Fibroblast of pulmonary artery (primary cell): ENCODE measurements at regions not wholly inside any gene's neighbourhood (a gene's known extent, or its start where the extent isn't known, plus 50 kb on each side); places are given as distances from the start of the nearest gene placed in this dataset.

Experiments
- DNase-seq: peaks from one replicate; pipeline ENCODE4 v3.0.0-alpha.2; 2010; ENCODE audit warnings: low read depth
- H3K4me3 ChIP-seq: replicated peaks from 2 replicates; pipeline ENCODE4 v1.5.1; 2011; ENCODE audit warnings: low read depth, mild to moderate bottlenecking, control low read depth, low read length, moderate library complexity
- TF ChIP-seq, protein P1 (sequence below): IDR thresholded peaks from 2 replicates; pipeline ENCODE4 v1.5.1; 2011; ENCODE audit warnings: mild to moderate bottlenecking, control low read depth, low read length, inconsistent platforms; ENCODE audit errors: missing control alignments

DNA sequence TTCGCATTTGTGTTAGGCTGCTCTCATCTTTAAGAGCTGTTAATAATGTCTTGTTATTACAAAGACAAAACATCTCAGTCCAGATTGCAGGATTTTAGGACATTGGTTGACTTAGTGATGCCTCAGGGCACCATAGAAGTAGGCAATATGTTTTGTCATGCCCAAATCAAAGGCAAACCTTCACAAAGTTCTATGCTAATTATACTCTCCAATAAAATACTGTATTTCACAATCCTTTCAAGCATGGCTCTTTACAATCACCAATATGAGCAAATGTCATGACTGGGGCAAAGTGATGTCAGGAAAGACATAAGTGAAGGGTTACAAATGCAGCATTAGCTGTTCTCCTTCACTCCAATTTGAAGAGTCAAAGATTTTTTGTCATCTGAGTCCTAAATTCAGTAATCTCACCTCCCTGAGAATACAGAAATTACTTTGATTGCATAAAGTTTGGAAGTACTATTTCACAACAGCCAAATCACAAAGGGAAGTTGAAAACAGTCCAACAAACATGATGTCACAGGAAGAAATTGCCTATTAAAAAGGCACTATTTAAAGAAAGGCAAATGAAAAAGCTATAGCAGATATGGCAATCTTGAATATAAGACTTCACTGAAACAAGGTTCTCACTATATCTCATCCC lies 303.2 kb downstream of the PRR16 start:
- H3K4me3 ChIP-seq = no peak overlapping the region
- TF ChIP-seq, protein P1, sequence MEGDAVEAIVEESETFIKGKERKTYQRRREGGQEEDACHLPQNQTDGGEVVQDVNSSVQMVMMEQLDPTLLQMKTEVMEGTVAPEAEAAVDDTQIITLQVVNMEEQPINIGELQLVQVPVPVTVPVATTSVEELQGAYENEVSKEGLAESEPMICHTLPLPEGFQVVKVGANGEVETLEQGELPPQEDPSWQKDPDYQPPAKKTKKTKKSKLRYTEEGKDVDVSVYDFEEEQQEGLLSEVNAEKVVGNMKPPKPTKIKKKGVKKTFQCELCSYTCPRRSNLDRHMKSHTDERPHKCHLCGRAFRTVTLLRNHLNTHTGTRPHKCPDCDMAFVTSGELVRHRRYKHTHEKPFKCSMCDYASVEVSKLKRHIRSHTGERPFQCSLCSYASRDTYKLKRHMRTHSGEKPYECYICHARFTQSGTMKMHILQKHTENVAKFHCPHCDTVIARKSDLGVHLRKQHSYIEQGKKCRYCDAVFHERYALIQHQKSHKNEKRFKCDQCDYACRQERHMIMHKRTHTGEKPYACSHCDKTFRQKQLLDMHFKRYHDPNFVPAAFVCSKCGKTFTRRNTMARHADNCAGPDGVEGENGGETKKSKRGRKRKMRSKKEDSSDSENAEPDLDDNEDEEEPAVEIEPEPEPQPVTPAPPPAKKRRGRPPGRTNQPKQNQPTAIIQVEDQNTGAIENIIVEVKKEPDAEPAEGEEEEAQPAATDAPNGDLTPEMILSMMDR = no peak
- peak; percentile 56 for DNase-seq

DNA sequence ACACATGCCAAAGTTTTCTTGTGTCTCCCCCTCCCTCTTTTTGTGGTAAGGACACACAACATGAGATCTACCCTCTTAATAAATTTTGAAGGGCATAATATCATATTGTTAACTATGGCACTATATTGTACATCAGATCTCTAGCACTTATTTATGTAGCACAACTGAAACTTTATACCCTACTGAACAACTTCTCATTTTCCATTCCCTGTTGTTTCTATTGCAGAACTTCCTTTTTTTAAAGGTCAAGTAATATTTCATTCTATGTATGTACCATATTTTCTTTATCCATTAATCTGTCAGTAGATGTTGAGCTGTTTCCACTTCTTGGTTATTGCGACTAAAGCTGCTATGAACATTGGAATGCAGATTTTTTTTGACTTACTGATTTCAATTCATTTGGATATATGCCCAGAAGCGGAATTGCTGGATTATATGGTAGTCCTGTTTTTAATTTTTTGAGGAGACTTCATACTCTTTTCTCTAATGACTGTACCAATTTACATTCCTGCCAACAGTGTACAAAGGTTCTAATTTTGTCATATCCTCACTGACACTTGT lies 305.3 kb downstream of the PRR16 start:
- TF ChIP-seq, protein P1 = no peak
- DNase-seq = peak; percentile 6
- H3K4me3 ChIP-seq = no peak overlapping the region

DNA sequence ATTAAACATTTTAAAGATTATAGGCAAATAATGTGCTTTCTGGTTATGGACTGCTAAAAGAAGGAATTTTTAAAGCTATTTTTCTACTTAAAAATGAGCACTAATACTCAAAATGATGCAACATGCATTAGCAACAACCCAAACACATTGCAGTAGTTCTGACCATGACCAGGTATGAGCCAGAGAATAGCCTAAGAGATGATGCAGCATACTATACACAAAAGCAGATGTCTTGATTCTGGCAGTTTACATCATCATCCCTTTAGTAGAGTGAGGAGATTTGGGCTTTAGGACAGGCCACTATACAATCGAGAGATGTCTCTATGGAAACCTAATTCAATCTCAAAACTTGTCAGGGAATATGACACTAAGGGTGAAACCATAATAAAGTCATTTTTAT lies 307.1 kb downstream of the PRR16 start:
- TF ChIP-seq, protein P1 = no peak
- no peak for DNase-seq
- no peak overlapping the region for H3K4me3 ChIP-seq

DNA sequence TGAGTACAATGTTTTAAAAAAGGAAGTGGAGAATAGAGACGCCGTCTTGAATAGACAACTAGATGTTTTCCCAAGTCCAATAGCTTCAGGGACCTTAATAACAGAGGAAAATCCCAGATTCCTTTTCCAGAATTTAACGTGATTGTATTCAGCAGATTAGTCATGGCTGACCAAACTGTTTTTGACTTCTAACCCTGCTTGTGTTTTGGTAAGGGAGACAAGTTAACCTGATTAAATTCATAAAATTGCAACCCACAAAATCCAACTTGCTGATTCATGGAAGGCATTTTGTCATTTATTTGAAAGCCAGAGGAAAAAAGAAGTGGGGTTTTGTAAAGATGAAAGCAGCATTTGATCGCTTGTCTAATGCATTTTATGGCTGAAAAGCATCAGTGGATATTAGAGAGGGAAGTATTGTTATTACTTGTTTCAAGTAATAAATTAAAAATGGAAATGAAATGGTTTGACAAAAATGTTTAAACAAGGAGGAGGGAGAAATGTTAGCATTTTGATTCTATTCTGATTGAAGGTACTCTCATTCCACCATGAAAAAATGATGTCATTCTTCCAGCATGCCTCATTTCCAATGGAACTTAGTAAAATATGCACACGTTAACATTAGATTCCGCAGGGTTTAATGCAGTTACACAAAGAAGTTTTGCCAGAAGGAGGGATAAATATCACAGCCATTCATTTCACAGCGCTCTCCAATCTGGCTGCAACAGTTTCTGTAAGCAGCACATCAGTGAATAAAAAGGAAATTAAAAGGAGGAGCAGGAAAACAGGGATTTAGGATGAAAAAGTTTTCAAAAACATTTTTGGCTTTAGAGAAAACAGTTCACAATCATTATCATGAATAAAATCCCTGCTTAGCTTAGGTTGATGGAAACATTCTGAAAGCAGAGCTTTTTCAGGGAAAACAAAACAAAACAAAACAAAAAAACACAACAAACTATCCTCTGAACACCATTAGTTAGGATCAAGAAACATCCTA lies 314.7 kb downstream of the PRR16 start:
- peak; percentile 18 for DNase-seq
- no peak overlapping the region for H3K4me3 ChIP-seq
- TF ChIP-seq, protein P1 = no peak

DNA sequence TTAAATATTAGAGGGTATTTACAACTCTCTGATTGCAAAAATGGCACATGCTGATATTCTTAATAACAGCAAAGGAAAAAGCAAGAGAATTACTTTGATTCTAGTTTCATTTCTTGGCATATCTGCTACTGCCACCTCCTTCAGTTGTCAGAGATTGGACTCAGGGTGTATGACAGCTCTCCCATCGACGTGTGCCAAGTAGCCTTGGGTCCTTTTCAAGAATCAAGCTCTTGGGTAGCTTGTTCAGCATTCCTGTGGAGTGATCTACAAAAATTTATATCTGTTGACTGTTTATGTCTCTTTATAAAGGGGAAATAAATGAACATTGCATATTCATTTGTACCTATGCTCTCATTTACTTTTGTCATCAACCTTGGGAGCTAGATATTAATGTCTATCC lies 315.6 kb downstream of the PRR16 start:
- TF ChIP-seq, protein P1 = no peak
- no peak for DNase-seq
- no peak overlapping the region for H3K4me3 ChIP-seq

DNA sequence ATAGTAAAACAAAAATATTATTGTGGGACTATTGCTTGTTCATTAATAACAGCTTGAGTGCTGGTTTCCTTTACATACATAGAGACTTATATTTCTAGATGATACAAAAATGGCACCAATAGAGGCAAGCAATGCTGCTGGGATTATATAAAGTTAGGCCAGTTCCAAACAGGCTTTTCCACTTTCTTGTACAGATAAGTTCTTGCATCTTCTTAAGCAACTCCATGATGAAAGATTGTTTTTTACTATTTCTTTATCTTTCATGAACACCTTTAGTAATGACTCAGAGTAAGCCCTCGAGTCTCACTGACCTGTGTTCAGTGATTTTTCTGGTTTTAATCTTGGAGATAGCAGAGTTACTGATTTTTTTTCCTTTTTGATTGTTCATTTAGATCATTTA lies 324.4 kb downstream of the PRR16 start:
- no peak for DNase-seq
- TF ChIP-seq, protein P1 = no peak
- no peak overlapping the region for H3K4me3 ChIP-seq
